ENCODE measurements at regions not wholly inside any gene's neighbourhood (a gene's known extent, or its start where the extent isn't known, plus 50 kb on each side); places are given as distances from the start of the nearest gene placed in this dataset.

DNA sequence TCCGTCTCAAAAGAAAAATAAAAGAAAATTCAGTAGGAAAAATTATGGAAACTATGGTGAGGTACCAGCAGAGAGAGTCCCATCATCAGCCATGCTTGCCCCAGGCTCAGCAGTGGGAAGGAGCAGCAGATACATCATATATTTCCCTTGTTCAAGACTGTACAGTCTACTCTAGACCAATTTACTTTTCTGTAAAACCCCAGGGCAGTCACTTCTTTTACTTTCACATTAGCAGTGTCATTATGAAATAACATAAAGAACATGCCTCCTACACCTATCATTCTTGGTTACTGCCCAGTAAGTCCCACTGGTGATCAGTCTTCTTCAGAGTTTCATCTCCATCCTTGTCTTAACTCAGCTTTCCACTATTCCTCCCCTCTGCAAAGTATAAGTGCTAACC, 1145.0 kb downstream of the MAT2B start:
- 86% methylated on average over 1 of the region's 1 CpG; no CpG with 5 or more reads in 1 of the 2 donors for WGBS, 2 donors (ENCODE audit: low coverage in 1 of 2)
- in situ Hi-C loops (cut with MboI; ENCODE audit: low pct_ligation_motif_present in 1 of 4, low pct_unique_long_range_greater_than_20kb in 1 of 4, low sequenced_read_pairs in 3 of 4): no loop called here
- Histone ChIP-seq H3K27me3 (no peaks in the 10 kb centered on the region), H3K27ac (no peak overlapping the region), H3K4me3 (no peak overlapping the region), H3K4me1 (no peaks in the 10 kb centered on the region), H3K9me3 (no peaks in the 10 kb centered on the region), H3K36me3 (no peaks in the 10 kb centered on the region)
- intact Hi-C loops (cut with DNase I; ENCODE audit: low total_unique reads): no loop called here
- TF ChIP-seq CTCF (IDR thresholded peaks at IDR 0.05) (no peak), POLR2A (IDR thresholded peaks at IDR 0.05) (no peak), POLR2AphosphoS5 (IDR thresholded peaks at IDR 0.05) (no peak), EP300 (IDR thresholded peaks at IDR 0.05; ENCODE audit: low read depth) (no peak)
- DNase-seq: no peak

- DNase-seq: no peak
- in situ Hi-C loops (cut with MboI; ENCODE audit: low pct_ligation_motif_present in 1 of 4, low pct_unique_long_range_greater_than_20kb in 1 of 4, low sequenced_read_pairs in 3 of 4) (no loop called here), intact Hi-C loops (cut with DNase I; ENCODE audit: low total_unique reads) (no loop called here)
These were observed 1146.3 kb downstream of the MAT2B start for GRCh38 chr5:164651546-164652275.

GRCh38 chr5:164652276-164652660, 1146.8 kb downstream of the MAT2B start:
- no peak for DNase-seq
- no peaks in the 10 kb centered on the region for H3K36me3 ChIP-seq
- H3K27ac ChIP-seq: no peak overlapping the region
- intact Hi-C loops (cut with DNase I; ENCODE audit: low total_unique reads): no loop called here
- H3K9me3 ChIP-seq: no peaks in the 10 kb centered on the region
- no peaks in the 10 kb centered on the region for H3K4me1 ChIP-seq
- 57% methylated on average over 1 of the region's 1 CpG; no CpG with 5 or more reads in 1 of the 2 donors for WGBS, 2 donors (ENCODE audit: low coverage in 1 of 2)
- no peak overlapping the region for H3K4me3 ChIP-seq
- H3K27me3 ChIP-seq: no peaks in the 10 kb centered on the region
- in situ Hi-C loops (cut with MboI; ENCODE audit: low pct_ligation_motif_present in 1 of 4, low pct_unique_long_range_greater_than_20kb in 1 of 4, low sequenced_read_pairs in 3 of 4): no loop called here
- TF ChIP-seq EP300 (IDR thresholded peaks at IDR 0.05; ENCODE audit: low read depth) (no peak), POLR2AphosphoS5 (IDR thresholded peaks at IDR 0.05) (no peak), CTCF (IDR thresholded peaks at IDR 0.05) (no peak), POLR2A (IDR thresholded peaks at IDR 0.05) (no peak)

More at GRCh38 chr5:164651546-164652275, 1146.3 kb downstream of the MAT2B start:
- H3K4me1 ChIP-seq: no peaks in the 10 kb centered on the region
- no peaks in the 10 kb centered on the region for H3K9me3 ChIP-seq
- TF ChIP-seq POLR2A (IDR thresholded peaks at IDR 0.05) (no peak), EP300 (IDR thresholded peaks at IDR 0.05; ENCODE audit: low read depth) (no peak), CTCF (IDR thresholded peaks at IDR 0.05) (no peak), POLR2AphosphoS5 (IDR thresholded peaks at IDR 0.05) (no peak)
- 59 to 70% methylated on average over 7 of the region's 7 CpGs for WGBS, 2 donors (ENCODE audit: low coverage in 1 of 2)
- no peaks in the 10 kb centered on the region for H3K36me3 ChIP-seq
- no peak overlapping the region for H3K27ac ChIP-seq
- H3K4me3 ChIP-seq: no peak overlapping the region
- no peaks in the 10 kb centered on the region for H3K27me3 ChIP-seq

GRCh38 chr5:164663198-164663989, 1158.0 kb downstream of the MAT2B start:
- in situ Hi-C loops (cut with MboI; ENCODE audit: low pct_ligation_motif_present in 1 of 4, low pct_unique_long_range_greater_than_20kb in 1 of 4, low sequenced_read_pairs in 3 of 4) (no loop called here), intact Hi-C loops (cut with DNase I; ENCODE audit: low total_unique reads) (no loop called here)
- Histone ChIP-seq H3K27ac (no peak overlapping the region), H3K27me3 (no peaks in the 10 kb centered on the region), H3K36me3 (no peaks in the 10 kb centered on the region), H3K4me3 (no peak overlapping the region), H3K9me3 (no peaks in the 10 kb centered on the region), H3K4me1 (no peaks in the 10 kb centered on the region)
- no peak for DNase-seq
- 56 to 72% methylated on average over 2 of the region's 2 CpGs for WGBS, 2 donors (ENCODE audit: low coverage in 1 of 2)
- TF ChIP-seq POLR2A (IDR thresholded peaks at IDR 0.05) (no peak), CTCF (IDR thresholded peaks at IDR 0.05) (no peak), EP300 (IDR thresholded peaks at IDR 0.05; ENCODE audit: low read depth) (no peak), POLR2AphosphoS5 (IDR thresholded peaks at IDR 0.05) (no peak)

Measured in transverse colon (tissue), 4 donors.